Urothelium cell line (cell line): ENCODE measurements at regions not wholly inside any gene's neighbourhood (a gene's known extent, or its start where the extent isn't known, plus 50 kb on each side); places are given as distances from the start of the nearest gene placed in this dataset.

Source experiments
- DNase-seq: peaks from one replicate; pipeline ENCODE4 v3.0.0; 2011; ENCODE audit warnings: low spot score, mixed read lengths
- FAIRE-seq: peaks from 2 replicates; lab custom pipeline; 2011; peaks lifted over from hg19 to GRCh38; lab: Jason Lieb, UNC

GRCh38 chr12:66960006-66960405 lies 281.1 kb upstream of the GRIP1 start:
- DNase-seq (no peak), FAIRE-seq (no peak)

GRCh38 chr12:66960704-66961690 lies 282.1 kb upstream of the GRIP1 start:
- DNase-seq (no peak), FAIRE-seq (no peak)

GRCh38 chr12:66962290-66962689 lies 283.4 kb upstream of the GRIP1 start:
- FAIRE-seq (no peak), DNase-seq (no peak)

GRCh38 chr12:66963901-66964300 lies 285.0 kb upstream of the GRIP1 start:
- no peak for DNase-seq
- FAIRE-seq, result no peak

GRCh38 chr12:66964629-66965028 lies 285.8 kb upstream of the GRIP1 start:
- FAIRE-seq (no peak), DNase-seq (peak; percentile 4)

- no peak for DNase-seq
- no peak for FAIRE-seq
Measured at GRCh38 chr12:66965621-66966020, 286.7 kb upstream of the GRIP1 start.

GRCh38 chr12:66971816-66972215 lies 292.9 kb upstream of the GRIP1 start:
- DNase-seq, result no peak
- FAIRE-seq, result no peak

GRCh38 chr12:66976526-66976925 lies 292.6 kb upstream of the CAND1 start:
- no peak for DNase-seq
- no peak for FAIRE-seq

- no peak for DNase-seq
- no peak for FAIRE-seq
Measured at GRCh38 chr12:66978802-66979201, 290.4 kb upstream of the CAND1 start.

- FAIRE-seq (no peak), DNase-seq (no peak)
Measured at GRCh38 chr12:66979251-66979650, 289.9 kb upstream of the CAND1 start.

- FAIRE-seq, result no peak
Measured at GRCh38 chr12:66984077-66984476, 285.1 kb upstream of the CAND1 start.

GRCh38 chr12:66984962-66985361 lies 284.2 kb upstream of the CAND1 start:
- peak; percentile 18 for DNase-seq
- no peak for FAIRE-seq

More at GRCh38 chr12:66984077-66984476, 285.1 kb upstream of the CAND1 start:
- no peak for DNase-seq

GRCh38 chr12:66999141-66999540 lies 270.0 kb upstream of the CAND1 start:
- DNase-seq (no peak), FAIRE-seq (no peak)

GRCh38 chr12:67001251-67001650 lies 267.9 kb upstream of the CAND1 start:
- no peak for FAIRE-seq
- DNase-seq, result no peak

GRCh38 chr12:67002720-67003119 lies 266.4 kb upstream of the CAND1 start:
- DNase-seq (no peak), FAIRE-seq (no peak)

- no peak for FAIRE-seq
- DNase-seq, result no peak
Measured at GRCh38 chr12:67006610-67007009, 262.5 kb upstream of the CAND1 start.

- DNase-seq (no peak), FAIRE-seq (no peak)
Measured at GRCh38 chr12:67014642-67015041, 254.5 kb upstream of the CAND1 start.

GRCh38 chr12:67018105-67018504 lies 251.1 kb upstream of the CAND1 start:
- no peak for DNase-seq
- FAIRE-seq, result no peak

- no peak for DNase-seq
- FAIRE-seq, result no peak
Measured at GRCh38 chr12:67019070-67019469, 250.1 kb upstream of the CAND1 start.

GRCh38 chr12:67025543-67026114 lies 243.5 kb upstream of the CAND1 start:
- DNase-seq (peak; percentile 34), FAIRE-seq (no peak)

- DNase-seq (no peak), FAIRE-seq (no peak)
Measured at GRCh38 chr12:67026487-67027246, 242.5 kb upstream of the CAND1 start.
